Occipital lobe (tissue), 1 donor: ENCODE measurements at regions not wholly inside any gene's neighbourhood (a gene's known extent, or its start where the extent isn't known, plus 50 kb on each side); places are given as distances from the start of the nearest gene placed in this dataset.

Experiments used
- DNase-seq: peaks from one replicate; lab custom pipeline; 2025; lab: John Stamatoyannopoulos, UW

- no peak for DNase-seq
Observed at GRCh38 chr4:156595041-156595440, 376.6 kb downstream of the PDGFC start.

GRCh38 chr4:156594624-156595023 is 377.0 kb downstream of the PDGFC start:
- no peak for DNase-seq

- no peak for DNase-seq
Observed at GRCh38 chr4:156593464-156593863, 378.1 kb downstream of the PDGFC start.

GRCh38 chr4:156591679-156592078 is 379.9 kb downstream of the PDGFC start:
- DNase-seq, result no peak

- DNase-seq, result no peak
Observed at GRCh38 chr4:156584100-156584499, 387.5 kb downstream of the PDGFC start.

- no peak for DNase-seq
Observed at GRCh38 chr4:156583265-156583664, 388.3 kb downstream of the PDGFC start.

GRCh38 chr4:156581282-156582063 is 390.1 kb downstream of the PDGFC start:
- DNase-seq, result no peak

- DNase-seq, result no peak
Observed at GRCh38 chr4:156578713-156579112, 392.9 kb downstream of the PDGFC start.

GRCh38 chr4:156578005-156578404 is 393.6 kb downstream of the PDGFC start:
- no peak for DNase-seq

- DNase-seq, result no peak
Observed at GRCh38 chr4:156576946-156577345, 394.7 kb downstream of the PDGFC start.

GRCh38 chr4:156575430-156576073 is 396.0 kb downstream of the PDGFC start:
- no peak for DNase-seq

GRCh38 chr4:156571146-156571545 is 400.5 kb downstream of the PDGFC start:
- DNase-seq, result no peak

- DNase-seq, result no peak
Observed at GRCh38 chr4:156569535-156569934, 402.1 kb downstream of the PDGFC start.

GRCh38 chr4:156568484-156568883 is 403.1 kb downstream of the PDGFC start:
- no peak for DNase-seq

GRCh38 chr4:156568041-156568440 is 403.6 kb downstream of the PDGFC start:
- DNase-seq, result no peak

- no peak for DNase-seq
Observed at GRCh38 chr4:156560701-156561100, 410.9 kb downstream of the PDGFC start.

GRCh38 chr4:156559346-156559745 is 412.3 kb downstream of the PDGFC start:
- DNase-seq, result no peak

GRCh38 chr4:156558373-156559025 is 413.1 kb downstream of the PDGFC start:
- DNase-seq, result no peak

- DNase-seq, result no peak
Observed at GRCh38 chr4:156557920-156558319, 413.7 kb downstream of the PDGFC start.

- DNase-seq, result no peak
Observed at GRCh38 chr4:156556336-156556735, 415.3 kb downstream of the PDGFC start.

- DNase-seq, result no peak
Observed at GRCh38 chr4:156553659-156554058, 417.9 kb downstream of the PDGFC start.

GRCh38 chr4:156547891-156548290 is 423.7 kb downstream of the PDGFC start:
- no peak for DNase-seq

GRCh38 chr4:156547439-156547838 is 424.2 kb downstream of the PDGFC start:
- no peak for DNase-seq
